ENCODE measurements at regions not wholly inside any gene's neighbourhood (a gene's known extent, or its start where the extent isn't known, plus 50 kb on each side); places are given as distances from the start of the nearest gene placed in this dataset.

GRCh38 chr5:154690488-154690887 lies 64.7 kb upstream of the LARP1 start:
- BruUV-seq (replicated peaks), result no TSS peak
- H3K4me3 ChIP-seq (replicated peaks in 1 of 3; ENCODE audit: insufficient read depth in 1 of 3, low read depth in 1 of 3, low read length in 3 of 3), result no peak overlapping the region
- no peak overlapping the region for H3K4me2 ChIP-seq (ENCODE audit: insufficient read depth, low read length)
- TF ChIP-seq FOS (IDR thresholded peaks at IDR 0.05; ENCODE audit: borderline replicate concordance, insufficient read depth, low read length), result no peak
- no peak for TF ChIP-seq EZH2 (IDR thresholded peaks at IDR 0.05; ENCODE audit: borderline replicate concordance, low read depth, low read length, severe bottlenecking)
- TF ChIP-seq JUN (IDR thresholded peaks at IDR 0.05; ENCODE audit: borderline replicate concordance, insufficient read depth, insufficient read length, low read depth), result no peak
- no peak for TF ChIP-seq MYC (IDR thresholded peaks at IDR 0.05; ENCODE audit: low read depth, low read length)
- TF ChIP-seq GATA2 (IDR thresholded peaks at IDR 0.05; ENCODE audit: insufficient read depth, insufficient read length, low read depth, low read length), result no peak
- TF ChIP-seq POLR2A (IDR thresholded peaks at IDR 0.05; ENCODE audit: low read depth, low read length), result no peak
- TF ChIP-seq POLR2AphosphoS5 (IDR thresholded peaks at IDR 0.05; ENCODE audit: insufficient read depth, low read depth, low read length), result no peak
- TF ChIP-seq, protein P1, sequence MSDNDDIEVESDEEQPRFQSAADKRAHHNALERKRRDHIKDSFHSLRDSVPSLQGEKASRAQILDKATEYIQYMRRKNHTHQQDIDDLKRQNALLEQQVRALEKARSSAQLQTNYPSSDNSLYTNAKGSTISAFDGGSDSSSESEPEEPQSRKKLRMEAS (IDR thresholded peaks at IDR 0.05; ENCODE audit: insufficient read depth, insufficient read length), result no peak
- TF ChIP-seq, protein P2, sequence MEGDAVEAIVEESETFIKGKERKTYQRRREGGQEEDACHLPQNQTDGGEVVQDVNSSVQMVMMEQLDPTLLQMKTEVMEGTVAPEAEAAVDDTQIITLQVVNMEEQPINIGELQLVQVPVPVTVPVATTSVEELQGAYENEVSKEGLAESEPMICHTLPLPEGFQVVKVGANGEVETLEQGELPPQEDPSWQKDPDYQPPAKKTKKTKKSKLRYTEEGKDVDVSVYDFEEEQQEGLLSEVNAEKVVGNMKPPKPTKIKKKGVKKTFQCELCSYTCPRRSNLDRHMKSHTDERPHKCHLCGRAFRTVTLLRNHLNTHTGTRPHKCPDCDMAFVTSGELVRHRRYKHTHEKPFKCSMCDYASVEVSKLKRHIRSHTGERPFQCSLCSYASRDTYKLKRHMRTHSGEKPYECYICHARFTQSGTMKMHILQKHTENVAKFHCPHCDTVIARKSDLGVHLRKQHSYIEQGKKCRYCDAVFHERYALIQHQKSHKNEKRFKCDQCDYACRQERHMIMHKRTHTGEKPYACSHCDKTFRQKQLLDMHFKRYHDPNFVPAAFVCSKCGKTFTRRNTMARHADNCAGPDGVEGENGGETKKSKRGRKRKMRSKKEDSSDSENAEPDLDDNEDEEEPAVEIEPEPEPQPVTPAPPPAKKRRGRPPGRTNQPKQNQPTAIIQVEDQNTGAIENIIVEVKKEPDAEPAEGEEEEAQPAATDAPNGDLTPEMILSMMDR (IDR thresholded peaks at IDR 0.05; ENCODE audit: extremely low read depth in 1 of 2, insufficient read depth in 1 of 2, low read depth in 1 of 2, low read length in 2 of 2), result no peak
- no peaks in the 10 kb centered on the region for H3K79me2 ChIP-seq (ENCODE audit: control insufficient read depth, insufficient read depth, low read length)
- H3K27me3 ChIP-seq (ENCODE audit: control insufficient read depth in 2 of 2, insufficient read depth in 2 of 2, low read length in 2 of 2), result no peaks in the 10 kb centered on the region
- H3K4me1 ChIP-seq (ENCODE audit: control insufficient read depth, extremely low read depth, insufficient read depth, low read length), result peaks cover 2% of the 10 kb centered on the region
- FAIRE-seq (no peak), DNase-seq (ENCODE audit: low read depth, low spot score) (no peak)
- no peak overlapping the region for H3K9ac ChIP-seq (replicated peaks; ENCODE audit: extremely low read depth, insufficient read depth, low read length)
- no peaks in the 10 kb centered on the region for H3K36me3 ChIP-seq (ENCODE audit: control insufficient read depth in 2 of 2, extremely low read depth in 1 of 2, insufficient read depth in 2 of 2, low read length in 2 of 2)
- no peak overlapping the region for H2AFZ ChIP-seq (ENCODE audit: low read depth, low read length)
- dilution Hi-C loops (cut with MboI; ENCODE audit: extremely low pct_ligation_motif_present, low sequenced_read_pairs) (no loop called here), intact Hi-C loops (cut with micrococcal nuclease) (no loop called here)
- no peaks in the 10 kb centered on the region for H3K9me3 ChIP-seq (replicated peaks; ENCODE audit: control insufficient read depth, insufficient read depth, low read length)
- CTCF ChIA-PET, result no interaction called here
- no peaks in the 10 kb centered on the region for H4K20me1 ChIP-seq (replicated peaks; ENCODE audit: control insufficient read depth, extremely low read depth, insufficient read depth, low read length)
- POLR2A ChIA-PET, result no interaction called here
- H3K9me1 ChIP-seq (replicated peaks; ENCODE audit: control insufficient read depth, extremely low read depth, insufficient read depth, low read length), result no peaks in the 10 kb centered on the region
- no peak overlapping the region for H3K27ac ChIP-seq (ENCODE audit: insufficient read depth, low read depth, low read length)

Measured in endothelial cell of umbilical vein (primary cell).